ENCODE measurements at regions not wholly inside any gene's neighbourhood (a gene's known extent, or its start where the extent isn't known, plus 50 kb on each side); places are given as distances from the start of the nearest gene placed in this dataset.

- Mint-ChIP-seq H3K27me3 (ENCODE audit: unreplicated experiment) (peaks cover 25% of the 10 kb centered on the region), H3K4me1 (ENCODE audit: unreplicated experiment) (peaks cover 11% of the 10 kb centered on the region), H3K4me3 (ENCODE audit: unreplicated experiment) (no peak overlapping the region), H3K9me3 (ENCODE audit: unreplicated experiment) (no peaks in the 10 kb centered on the region), H3K27ac (ENCODE audit: unreplicated experiment) (no peak overlapping the region), H3K36me3 (ENCODE audit: unreplicated experiment) (no peaks in the 10 kb centered on the region)
- DNase-seq (ENCODE audit: extremely low spot score, unreplicated experiment), result no peak
- TF ChIP-seq CTCF (IDR thresholded peaks at IDR 0.05), result no peak
Measured at GRCh38 chr1:38781872-38782617, 77.5 kb downstream of the RRAGC start.

- Mint-ChIP-seq H3K4me1 (ENCODE audit: unreplicated experiment) (peaks cover 11% of the 10 kb centered on the region), H3K27ac (ENCODE audit: unreplicated experiment) (no peak overlapping the region), H3K9me3 (ENCODE audit: unreplicated experiment) (no peaks in the 10 kb centered on the region), H3K4me3 (ENCODE audit: unreplicated experiment) (no peak overlapping the region), H3K36me3 (ENCODE audit: unreplicated experiment) (no peaks in the 10 kb centered on the region), H3K27me3 (ENCODE audit: unreplicated experiment) (peaks cover 21% of the 10 kb centered on the region)
- no peak for DNase-seq (ENCODE audit: extremely low spot score, unreplicated experiment)
- no peak for TF ChIP-seq CTCF (IDR thresholded peaks at IDR 0.05)
Measured at GRCh38 chr1:38780133-38780532, 79.4 kb downstream of the RRAGC start.

- Mint-ChIP-seq H3K36me3 (ENCODE audit: unreplicated experiment) (no peaks in the 10 kb centered on the region), H3K4me3 (ENCODE audit: unreplicated experiment) (no peak overlapping the region), H3K9me3 (ENCODE audit: unreplicated experiment) (no peaks in the 10 kb centered on the region), H3K27me3 (ENCODE audit: unreplicated experiment) (peaks cover 19% of the 10 kb centered on the region), H3K27ac (ENCODE audit: unreplicated experiment) (no peak overlapping the region), H3K4me1 (ENCODE audit: unreplicated experiment) (peaks cover 11% of the 10 kb centered on the region)
- no peak for DNase-seq (ENCODE audit: extremely low spot score, unreplicated experiment)
- no peak for TF ChIP-seq CTCF (IDR thresholded peaks at IDR 0.05)
Measured at GRCh38 chr1:38779491-38779890, 80.1 kb downstream of the RRAGC start.

GRCh38 chr1:38778521-38778920 is 81.1 kb downstream of the RRAGC start:
- Mint-ChIP-seq H3K27me3 (ENCODE audit: unreplicated experiment) (peaks cover 18% of the 10 kb centered on the region), H3K27ac (ENCODE audit: unreplicated experiment) (no peak overlapping the region), H3K36me3 (ENCODE audit: unreplicated experiment) (no peaks in the 10 kb centered on the region), H3K4me1 (ENCODE audit: unreplicated experiment) (peaks cover 7% of the 10 kb centered on the region), H3K9me3 (ENCODE audit: unreplicated experiment) (no peaks in the 10 kb centered on the region), H3K4me3 (ENCODE audit: unreplicated experiment) (no peak overlapping the region)
- no peak for TF ChIP-seq CTCF (IDR thresholded peaks at IDR 0.05)
- DNase-seq (ENCODE audit: extremely low spot score, unreplicated experiment), result no peak

GRCh38 chr1:38778051-38778450 is 81.5 kb downstream of the RRAGC start:
- TF ChIP-seq CTCF (IDR thresholded peaks at IDR 0.05), result no peak
- no peak overlapping the region for H3K4me3 Mint-ChIP-seq (ENCODE audit: unreplicated experiment)
- DNase-seq (ENCODE audit: extremely low spot score, unreplicated experiment), result no peak
- H3K27me3 Mint-ChIP-seq (ENCODE audit: unreplicated experiment), result peaks cover 13% of the 10 kb centered on the region
- H3K4me1 Mint-ChIP-seq (ENCODE audit: unreplicated experiment), result peaks cover 2% of the 10 kb centered on the region
- no peaks in the 10 kb centered on the region for H3K9me3 Mint-ChIP-seq (ENCODE audit: unreplicated experiment)
- H3K36me3 Mint-ChIP-seq (ENCODE audit: unreplicated experiment), result no peaks in the 10 kb centered on the region
- H3K27ac Mint-ChIP-seq (ENCODE audit: unreplicated experiment), result no peak overlapping the region

Data from osteocyte (in vitro differentiated cells).